ENCODE measurements at regions not wholly inside any gene's neighbourhood (a gene's known extent, or its start where the extent isn't known, plus 50 kb on each side); places are given as distances from the start of the nearest gene placed in this dataset.

GRCh38 chr6:115712291-115712961 is 348.3 kb downstream of the FRK start:
- no peak for DNase-seq

- DNase-seq: no peak
These were observed 351.8 kb downstream of the FRK start for GRCh38 chr6:115708850-115709249.

- no peak for DNase-seq
These were observed 353.7 kb downstream of the FRK start for GRCh38 chr6:115706981-115707380.

- no peak for DNase-seq
These were observed 354.4 kb downstream of the FRK start for GRCh38 chr6:115706324-115706723.

GRCh38 chr6:115704028-115704427 is 356.7 kb downstream of the FRK start:
- no peak for DNase-seq

- DNase-seq: no peak
These were observed 369.3 kb downstream of the FRK start for GRCh38 chr6:115691433-115691832.

- DNase-seq: no peak
These were observed 369.8 kb downstream of the FRK start for GRCh38 chr6:115690854-115691253.

GRCh38 chr6:115681978-115682775 is 378.5 kb downstream of the FRK start:
- no peak for DNase-seq

GRCh38 chr6:115680621-115681020 is 380.1 kb downstream of the FRK start:
- DNase-seq: no peak

- DNase-seq: no peak
These were observed 383.5 kb downstream of the FRK start for GRCh38 chr6:115677198-115677597.

- no peak for DNase-seq
These were observed 385.2 kb downstream of the FRK start for GRCh38 chr6:115675443-115675842.

GRCh38 chr6:115668781-115669180 is 391.9 kb downstream of the FRK start:
- no peak for DNase-seq

GRCh38 chr6:115668211-115668610 is 392.5 kb downstream of the FRK start:
- DNase-seq: no peak

- DNase-seq: no peak
These were observed 393.1 kb downstream of the FRK start for GRCh38 chr6:115667478-115668026.

- no peak for DNase-seq
These were observed 393.7 kb downstream of the FRK start for GRCh38 chr6:115666997-115667396.

- no peak for DNase-seq
These were observed 395.4 kb downstream of the FRK start for GRCh38 chr6:115665310-115665709.

GRCh38 chr6:115663681-115664080 is 397.0 kb downstream of the FRK start:
- DNase-seq: no peak

GRCh38 chr6:115643762-115644161 is 416.9 kb downstream of the FRK start:
- no peak for DNase-seq

GRCh38 chr6:115634887-115635286 is 425.8 kb downstream of the FRK start:
- no peak for DNase-seq

- no peak for DNase-seq
These were observed 426.6 kb downstream of the FRK start for GRCh38 chr6:115634131-115634530.

GRCh38 chr6:115631028-115631427 is 429.7 kb downstream of the FRK start:
- no peak for DNase-seq

GRCh38 chr6:115630424-115631024 is 430.2 kb downstream of the FRK start:
- DNase-seq: no peak

GRCh38 chr6:115629415-115629814 is 431.3 kb downstream of the FRK start:
- DNase-seq: no peak

GRCh38 chr6:115618256-115618655 is 442.4 kb downstream of the FRK start:
- no peak for DNase-seq
